ENCODE measurements at regions not wholly inside any gene's neighbourhood (a gene's known extent, or its start where the extent isn't known, plus 50 kb on each side); places are given as distances from the start of the nearest gene placed in this dataset.
A peak's percentile ranks its signal among the peaks of the same experiment; 100 is the strongest.

GRCh38 chr18:1014951-1015624 lies 110.4 kb downstream of the ADCYAP1 start:
- no peak for TF ChIP-seq CTCF (conservative IDR thresholded peaks at IDR 0.05)
- H3K27me3 ChIP-seq (ENCODE audit: control insufficient read depth, insufficient read depth, low read length, poor library complexity, severe bottlenecking): no peaks in the 10 kb centered on the region
- no peak overlapping the region for H3K9ac ChIP-seq (ENCODE audit: extremely low read depth, low read length, poor library complexity, severe bottlenecking)
- DNase-seq: peak; percentile 47
- H3K9me3 ChIP-seq (ENCODE audit: control insufficient read depth, low read length): no peaks in the 10 kb centered on the region
- peaks cover 24% of the 10 kb centered on the region for H3K4me1 ChIP-seq (ENCODE audit: control insufficient read depth, insufficient read depth, low read length)
- H3K4me3 ChIP-seq (ENCODE audit: low read length): no peak overlapping the region
- H3K27me3 Mint-ChIP-seq (ENCODE audit: insufficient read depth): peaks cover 9% of the 10 kb centered on the region
- no peaks in the 10 kb centered on the region for H3K36me3 ChIP-seq (ENCODE audit: control insufficient read depth, insufficient read depth, low read length)
- no peaks in the 10 kb centered on the region for H3K9me3 Mint-ChIP-seq
- H3K36me3 Mint-ChIP-seq (ENCODE audit: low read depth): no peaks in the 10 kb centered on the region
- H3K27ac Mint-ChIP-seq: no peak overlapping the region
- H3K27ac ChIP-seq (ENCODE audit: low read depth, low read length): peak overlapping the region; percentile 33
- H3K4me1 Mint-ChIP-seq: peaks cover 36% of the 10 kb centered on the region
- no peak overlapping the region for H3K4me3 Mint-ChIP-seq

- 82 to 83% methylated on average over 2 of the region's 2 CpGs for WGBS, 2 experiments (ENCODE audit: insufficient coverage in 1 of 2, insufficient read length in 1 of 2)
- Histone ChIP-seq H3K27me3 (ENCODE audit: control insufficient read depth, insufficient read depth, low read length, poor library complexity, severe bottlenecking) (no peaks in the 10 kb centered on the region), H3K9ac (ENCODE audit: extremely low read depth, low read length, poor library complexity, severe bottlenecking) (no peak overlapping the region), H3K4me1 (ENCODE audit: control insufficient read depth, insufficient read depth, low read length) (peaks cover 24% of the 10 kb centered on the region), H3K4me3 (ENCODE audit: low read length) (no peak overlapping the region), H3K36me3 (ENCODE audit: control insufficient read depth, insufficient read depth, low read length) (no peaks in the 10 kb centered on the region), H3K27ac (ENCODE audit: low read depth, low read length) (peak overlapping the region; percentile 33), H3K9me3 (ENCODE audit: control insufficient read depth, low read length) (no peaks in the 10 kb centered on the region)
- Mint-ChIP-seq H3K27me3 (ENCODE audit: insufficient read depth) (peaks cover 9% of the 10 kb centered on the region), H3K9me3 (no peaks in the 10 kb centered on the region), H3K4me1 (peaks cover 43% of the 10 kb centered on the region), H3K4me3 (no peak overlapping the region), H3K36me3 (ENCODE audit: low read depth) (no peaks in the 10 kb centered on the region), H3K27ac (no peak overlapping the region)
- TF ChIP-seq CTCF (conservative IDR thresholded peaks at IDR 0.05): no peak
- no peak for DNase-seq
Observed at GRCh38 chr18:1015777-1016176, 111.1 kb downstream of the ADCYAP1 start.

- WGBS, 2 experiments (ENCODE audit: insufficient coverage in 1 of 2, insufficient read length in 1 of 2): 70 to 77% methylated on average over 4 to 7 of the region's 8 CpGs
- H3K36me3 Mint-ChIP-seq (ENCODE audit: low read depth): no peaks in the 10 kb centered on the region
Observed at GRCh38 chr18:1017227-1018058, 112.8 kb downstream of the ADCYAP1 start.

More at GRCh38 chr18:1017227-1018058, 112.8 kb downstream of the ADCYAP1 start:
- Histone ChIP-seq H3K9me3 (ENCODE audit: control insufficient read depth, low read length) (no peaks in the 10 kb centered on the region), H3K4me1 (ENCODE audit: control insufficient read depth, insufficient read depth, low read length) (peaks cover 24% of the 10 kb centered on the region), H3K27ac (ENCODE audit: low read depth, low read length) (peak overlapping the region; percentile 87), H3K36me3 (ENCODE audit: control insufficient read depth, insufficient read depth, low read length) (no peaks in the 10 kb centered on the region), H3K4me3 (ENCODE audit: low read length) (no peak overlapping the region), H3K9ac (ENCODE audit: extremely low read depth, low read length, poor library complexity, severe bottlenecking) (no peak overlapping the region), H3K27me3 (ENCODE audit: control insufficient read depth, insufficient read depth, low read length, poor library complexity, severe bottlenecking) (no peaks in the 10 kb centered on the region)
- H3K4me3 Mint-ChIP-seq: no peak overlapping the region
- no peaks in the 10 kb centered on the region for H3K9me3 Mint-ChIP-seq
- H3K27ac Mint-ChIP-seq: no peak overlapping the region
- no peak for TF ChIP-seq CTCF (conservative IDR thresholded peaks at IDR 0.05)
- DNase-seq: no peak
- H3K4me1 Mint-ChIP-seq: peaks cover 46% of the 10 kb centered on the region
- H3K27me3 Mint-ChIP-seq (ENCODE audit: insufficient read depth): peaks cover 9% of the 10 kb centered on the region
